ENCODE measurements at regions not wholly inside any gene's neighbourhood (a gene's known extent, or its start where the extent isn't known, plus 50 kb on each side); places are given as distances from the start of the nearest gene placed in this dataset.

DNA sequence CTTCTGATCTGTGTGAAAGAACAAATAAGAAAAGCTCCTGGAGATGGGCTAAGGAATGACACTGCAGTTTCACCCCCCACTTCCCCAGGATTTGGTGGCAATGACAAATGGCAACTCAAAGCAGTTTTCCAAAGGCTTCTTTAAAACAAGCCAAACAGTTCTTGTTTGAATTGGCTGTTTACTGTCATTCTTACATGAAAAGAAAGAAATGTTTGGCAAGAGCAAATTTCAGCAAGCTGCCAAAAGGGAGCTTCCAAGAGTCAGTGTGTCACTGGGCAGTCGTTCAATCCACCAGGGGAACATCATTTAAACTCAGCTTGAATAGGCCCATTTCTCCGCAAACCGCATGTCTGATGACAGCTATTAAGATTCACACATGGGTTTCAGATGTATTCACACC is 119.0 kb upstream of the RHOBTB1 start:
- POLR2A ChIA-PET (ENCODE audit: low non-redundant PET): no interaction called here
- DNase-seq (ENCODE audit: low spot score): no peak
- TF ChIP-seq, protein P1, sequence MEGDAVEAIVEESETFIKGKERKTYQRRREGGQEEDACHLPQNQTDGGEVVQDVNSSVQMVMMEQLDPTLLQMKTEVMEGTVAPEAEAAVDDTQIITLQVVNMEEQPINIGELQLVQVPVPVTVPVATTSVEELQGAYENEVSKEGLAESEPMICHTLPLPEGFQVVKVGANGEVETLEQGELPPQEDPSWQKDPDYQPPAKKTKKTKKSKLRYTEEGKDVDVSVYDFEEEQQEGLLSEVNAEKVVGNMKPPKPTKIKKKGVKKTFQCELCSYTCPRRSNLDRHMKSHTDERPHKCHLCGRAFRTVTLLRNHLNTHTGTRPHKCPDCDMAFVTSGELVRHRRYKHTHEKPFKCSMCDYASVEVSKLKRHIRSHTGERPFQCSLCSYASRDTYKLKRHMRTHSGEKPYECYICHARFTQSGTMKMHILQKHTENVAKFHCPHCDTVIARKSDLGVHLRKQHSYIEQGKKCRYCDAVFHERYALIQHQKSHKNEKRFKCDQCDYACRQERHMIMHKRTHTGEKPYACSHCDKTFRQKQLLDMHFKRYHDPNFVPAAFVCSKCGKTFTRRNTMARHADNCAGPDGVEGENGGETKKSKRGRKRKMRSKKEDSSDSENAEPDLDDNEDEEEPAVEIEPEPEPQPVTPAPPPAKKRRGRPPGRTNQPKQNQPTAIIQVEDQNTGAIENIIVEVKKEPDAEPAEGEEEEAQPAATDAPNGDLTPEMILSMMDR (conservative IDR thresholded peaks at IDR 0.05; ENCODE audit: low read depth): no peak
- CTCF ChIA-PET: interaction anchor here (0.5 kb wide), 1 partner anchor 232 kb away, joined by 4 read pairs; no protein-coding TSS in a partner anchor
- H3K27ac ChIP-seq: no peak overlapping the region

DNA sequence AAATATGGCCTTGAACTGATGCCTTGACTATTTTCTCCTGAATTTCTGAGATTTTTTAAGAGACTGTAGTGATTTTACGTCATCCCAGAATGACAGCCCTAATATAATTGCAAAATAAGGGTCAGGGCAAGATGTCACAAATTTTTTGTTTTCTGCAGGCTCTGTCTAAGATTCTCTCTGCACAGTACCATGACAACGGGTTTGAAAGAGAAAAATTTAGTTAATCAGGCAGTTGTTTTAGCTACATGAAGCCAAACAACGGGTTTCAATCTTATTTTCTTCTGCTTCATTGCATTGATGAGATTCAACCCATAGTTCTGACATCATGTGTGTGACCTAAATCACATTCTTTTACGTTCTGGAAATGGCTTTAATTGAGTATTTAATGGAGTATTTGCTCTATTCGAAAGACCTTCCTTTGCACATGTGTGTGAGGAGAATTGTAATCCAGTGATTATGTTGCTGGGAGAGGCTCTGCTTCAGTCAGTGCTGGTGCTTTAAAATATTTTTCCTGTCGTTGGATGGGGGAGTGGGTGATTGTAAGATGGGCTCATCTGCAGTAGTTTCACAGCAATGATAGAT is 118.0 kb upstream of the RHOBTB1 start:
- TF ChIP-seq, protein P1 (conservative IDR thresholded peaks at IDR 0.05; ENCODE audit: low read depth): no peak
- DNase-seq (ENCODE audit: low spot score): no peak
- CTCF ChIA-PET: no interaction called here

DNA sequence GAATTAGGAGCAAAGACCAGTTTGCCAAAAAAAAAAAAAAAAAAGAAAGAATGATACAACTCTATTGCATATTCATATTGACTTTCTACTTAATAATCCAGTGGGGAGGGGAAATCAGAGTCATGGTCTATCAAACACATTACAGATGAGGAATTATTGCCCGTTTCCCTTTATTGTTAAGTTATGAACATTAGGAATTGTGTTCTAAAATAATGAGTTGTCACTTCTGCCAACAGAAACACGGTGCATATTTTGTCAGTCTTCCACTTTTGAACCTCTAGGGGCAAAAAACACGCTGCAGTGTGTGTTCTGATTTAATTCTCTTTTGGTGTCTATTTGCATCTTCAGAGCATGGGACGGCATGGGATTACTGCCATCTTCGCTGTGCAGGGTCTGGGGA is 115.7 kb upstream of the RHOBTB1 start:
- DNase-seq (ENCODE audit: low spot score): no peak
- no peak overlapping the region for H3K27ac ChIP-seq
- POLR2A ChIA-PET (ENCODE audit: low non-redundant PET): no interaction called here
- TF ChIP-seq, protein P1 (conservative IDR thresholded peaks at IDR 0.05; ENCODE audit: low read depth): no peak
- CTCF ChIA-PET: no interaction called here

More for the DNA sequence above, 118.0 kb upstream of the RHOBTB1 start:
- no peak overlapping the region for H3K27ac ChIP-seq
- POLR2A ChIA-PET (ENCODE audit: low non-redundant PET): no interaction called here

DNA sequence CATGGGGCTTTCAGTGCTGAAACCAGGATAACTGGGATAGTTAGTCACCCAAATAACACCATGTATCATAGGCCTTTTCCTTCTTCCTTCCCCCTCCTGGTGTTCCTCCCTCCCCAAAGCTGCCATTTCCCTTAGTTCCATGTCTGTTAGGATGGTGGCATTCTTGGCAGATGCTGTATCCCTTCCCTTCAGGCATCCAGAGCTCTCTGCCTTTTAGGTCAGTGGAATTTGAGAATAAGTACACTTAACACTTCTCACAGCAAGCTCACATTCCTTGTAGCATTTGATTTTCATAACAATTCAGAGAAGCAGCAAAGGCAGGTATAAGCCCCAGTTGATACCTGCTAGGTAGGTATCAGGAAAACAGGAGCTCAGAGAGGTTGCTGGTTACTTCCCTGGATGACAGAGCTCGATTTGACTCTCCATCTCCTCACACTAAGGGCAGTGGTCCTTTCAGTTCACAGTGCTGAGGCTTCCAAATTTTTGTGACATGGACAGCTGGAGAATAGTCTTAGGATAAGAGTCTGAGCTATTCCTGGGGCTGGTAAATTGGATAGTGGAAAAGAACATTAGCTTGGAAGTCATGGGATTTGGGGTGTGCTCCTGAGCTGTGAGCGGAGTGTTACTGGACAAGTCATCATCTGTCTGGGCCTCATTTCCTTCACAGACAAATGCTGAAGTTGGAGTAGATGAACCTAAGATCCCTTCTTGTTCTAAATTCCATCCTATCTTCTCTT is 108.7 kb upstream of the RHOBTB1 start:
- CTCF ChIA-PET: interaction anchor here (0.5 kb wide), 1 partner anchor 8 kb away, joined by 7 read pairs; no protein-coding TSS in a partner anchor
- no peak for DNase-seq (ENCODE audit: low spot score)
- H3K27ac ChIP-seq: no peak overlapping the region
- TF ChIP-seq, protein P1 (conservative IDR thresholded peaks at IDR 0.05; ENCODE audit: low read depth): no peak
- POLR2A ChIA-PET (ENCODE audit: low non-redundant PET): no interaction called here

DNA sequence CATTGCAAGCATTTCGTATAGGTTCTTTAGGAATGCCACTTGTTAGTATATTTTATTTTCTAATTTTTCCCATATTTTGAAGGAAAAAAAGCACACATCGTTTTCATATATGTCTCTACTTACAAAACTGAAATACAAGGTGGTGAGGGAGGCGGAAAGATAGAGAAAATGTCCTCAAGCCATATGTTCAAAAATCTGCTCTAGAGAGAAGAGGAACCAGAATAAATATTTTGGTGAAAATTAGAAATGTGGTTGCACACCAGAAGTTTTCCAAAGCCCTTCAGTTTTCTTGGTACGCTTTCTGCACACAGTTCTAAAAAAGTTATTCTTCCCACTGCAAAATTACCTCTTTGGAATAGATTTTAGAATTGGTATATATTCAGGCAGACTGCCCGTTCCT is 107.4 kb upstream of the RHOBTB1 start:
- ChIA-PET CTCF (no interaction called here), POLR2A (ENCODE audit: low non-redundant PET) (no interaction called here)
- TF ChIP-seq, protein P1 (conservative IDR thresholded peaks at IDR 0.05; ENCODE audit: low read depth): no peak
- DNase-seq (ENCODE audit: low spot score): no peak
- no peak overlapping the region for H3K27ac ChIP-seq

DNA sequence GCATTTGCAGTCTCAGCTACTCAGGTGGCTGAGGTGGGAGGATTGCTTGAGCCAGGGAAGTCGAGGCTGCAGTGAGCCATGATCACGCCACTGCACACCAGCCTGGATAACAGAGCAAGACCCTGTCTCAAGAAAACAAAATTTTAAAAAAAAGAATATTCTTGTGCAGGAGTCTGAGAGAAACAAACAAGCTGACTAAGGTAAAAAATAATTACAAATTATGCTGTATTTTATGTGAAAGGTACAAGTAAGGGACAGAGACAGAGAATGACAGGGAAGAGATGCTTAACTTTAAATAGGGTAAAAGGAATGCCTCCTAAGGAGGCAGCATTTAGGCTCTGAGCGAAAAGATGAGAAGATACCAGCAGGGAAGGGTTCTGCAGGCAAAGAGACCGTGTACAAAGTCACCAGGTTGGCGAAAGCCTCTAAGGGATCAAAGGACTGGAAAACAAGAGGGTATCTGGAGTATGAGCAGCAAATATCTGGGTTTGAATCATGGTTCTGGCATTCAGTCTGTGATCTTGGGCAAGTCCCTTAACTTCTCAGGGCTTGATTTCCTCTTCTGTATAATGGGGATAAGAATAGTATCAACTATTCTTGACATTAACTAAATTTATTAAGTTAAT is 106.2 kb upstream of the RHOBTB1 start:
- TF ChIP-seq, protein P1 (conservative IDR thresholded peaks at IDR 0.05; ENCODE audit: low read depth): no peak
- ChIA-PET POLR2A (ENCODE audit: low non-redundant PET) (no interaction called here), CTCF (no interaction called here)
- no peak for DNase-seq (ENCODE audit: low spot score)
- no peak overlapping the region for H3K27ac ChIP-seq

Data from RWPE1 (cell line).